H1 (cell line): ENCODE measurements at regions not wholly inside any gene's neighbourhood (a gene's known extent, or its start where the extent isn't known, plus 50 kb on each side); places are given as distances from the start of the nearest gene placed in this dataset.

ENCODE experiments used
- CTCF ChIA-PET: fragments of 300-600 bp; sonication (Branson Sonifier 250); formaldehyde crosslinking; loops from one replicate; lab custom pipeline; 2021; ENCODE audit not compliant: partially characterized antibody; lab: Charles Lee
- POLR2A ChIA-PET: fragments of 300-600 bp; sonication (Branson Sonifier 250); formaldehyde crosslinking; loops from one replicate; lab custom pipeline; 2021; ENCODE audit warnings: inconsistent platforms; ENCODE audit not compliant: partially characterized antibody; lab: Charles Lee
- DNase-seq, 2 experiments: peaks; one replicate each; pipeline versions ENCODE4 v3.0.0 to v3.0.0-alpha.2; 2010 to 2022; ENCODE audit warnings: low spot score in 2 of 2, low read depth in 1 of 2, mixed read lengths in 1 of 2
- FAIRE-seq: peaks from 2 replicates; lab custom pipeline; 2011; peaks lifted over from hg19 to GRCh38; lab: Jason Lieb, UNC
- H2AFZ ChIP-seq: 2 replicates; pipeline ENCODE4 v1.8.1; 2012; ENCODE audit warnings: low read length, inconsistent platforms
- H2AK5ac ChIP-seq: 2 replicates; pipeline ENCODE4 v1.6.1; 2013; ENCODE audit warnings: low read depth, low read length
- H2BK120ac ChIP-seq: replicated peaks from 2 replicates; pipeline ENCODE3; 2013; ENCODE audit warnings: low read depth, low read length, inconsistent platforms
- H2BK12ac ChIP-seq: 2 replicates; pipeline ENCODE4 v1.6.1; 2013; ENCODE audit warnings: low read depth, low read length
- H2BK15ac ChIP-seq: 2 replicates; pipeline ENCODE4 v1.6.1; 2013; ENCODE audit warnings: low read length
- H2BK20ac ChIP-seq: 2 replicates; pipeline ENCODE4 v1.6.1; 2013; ENCODE audit warnings: low read length
- H2BK5ac ChIP-seq: 2 replicates; pipeline ENCODE4 v1.6.1; 2013; ENCODE audit warnings: low read depth, low read length
- H3K14ac ChIP-seq: 2 replicates; pipeline ENCODE4 v1.6.1; 2013; ENCODE audit warnings: inconsistent platforms; ENCODE audit not compliant: insufficient read length
- H3K18ac ChIP-seq: 2 replicates; pipeline ENCODE4 v1.6.1; 2013; ENCODE audit warnings: low read length; ENCODE audit errors: extremely low read depth
- H3K23ac ChIP-seq: 2 replicates; pipeline ENCODE4 v1.6.1; 2013; ENCODE audit warnings: inconsistent platforms; ENCODE audit not compliant: insufficient read length
- H3K23me2 ChIP-seq: 2 replicates; pipeline ENCODE4 v1.6.1; 2013; ENCODE audit warnings: low read depth, low read length
- H3K27ac ChIP-seq: 2 replicates; pipeline ENCODE4 v1.6.1; 2011; ENCODE audit warnings: low read depth, low read length, inconsistent platforms
- H3K27me3 ChIP-seq, 4 experiments: replicated peaks in 1 of 4; 1 replicate in 1 of 4; 2 replicates in 3 of 4; pipeline versions ENCODE4 v1.6.1 to v1.8.1; 2011 to 2013; ENCODE audit warnings: low read length in 3 of 4, mild to moderate bottlenecking in 3 of 4, inconsistent platforms in 2 of 4, mixed read lengths in 2 of 4, moderate library complexity in 1 of 4; ENCODE audit not compliant: control insufficient read depth in 3 of 4, insufficient read depth in 3 of 4; ENCODE audit errors: extremely low read depth in 1 of 4
- H3K36me3 ChIP-seq, 4 experiments: 2 replicates each; pipeline versions ENCODE4 v1.6.1 to v1.8.1; 2011 to 2013; ENCODE audit warnings: mild to moderate bottlenecking in 4 of 4, low read length in 3 of 4, moderate library complexity in 2 of 4, control low read depth in 1 of 4, inconsistent platforms in 1 of 4; ENCODE audit not compliant: insufficient read depth in 4 of 4, control insufficient read depth in 2 of 4
- H3K4ac ChIP-seq: replicated peaks from 2 replicates; pipeline ENCODE3; 2013; ENCODE audit warnings: low read length, low read depth, mixed read lengths, inconsistent platforms; ENCODE audit not compliant: insufficient read length
- H3K4me1 ChIP-seq, 4 experiments: replicated peaks in 1 of 4; 1 replicate in 1 of 4; 2 replicates in 3 of 4; pipeline versions ENCODE4 v1.6.1 to v1.8.1; 2011 to 2013; ENCODE audit warnings: low read length in 3 of 4, inconsistent platforms in 2 of 4, mixed read lengths in 1 of 4; ENCODE audit not compliant: insufficient read depth in 4 of 4, control insufficient read depth in 3 of 4
- H3K4me2 ChIP-seq, 2 experiments: 2 replicates each; pipeline versions ENCODE4 v1.6.1 to v1.8.1; 2011 to 2013; ENCODE audit warnings: low read depth in 2 of 2, low read length in 2 of 2, control low read depth in 1 of 2, inconsistent platforms in 1 of 2, mild to moderate bottlenecking in 1 of 2; ENCODE audit not compliant: insufficient read depth in 1 of 2
- H3K4me3 ChIP-seq, 4 experiments: fragments of 200-600, 300-600 bp in 1 of 4; sonication (generic), shearing (Covaris generic), sonication (Bioruptor Twin) in 1 of 4; 2 replicates each; pipeline versions ENCODE4 v1.5.1 to v1.8.1; 2011 to 2016; ENCODE audit warnings: low read length in 4 of 4, low read depth in 3 of 4, control low read depth in 2 of 4, inconsistent platforms in 2 of 4, mild to moderate bottlenecking in 2 of 4, mixed read lengths in 1 of 4, moderate library complexity in 1 of 4; ENCODE audit not compliant: insufficient read depth in 2 of 4; ENCODE audit errors: extremely low read depth in 1 of 4
- H3K56ac ChIP-seq: replicated peaks from 2 replicates; pipeline ENCODE3; 2013; ENCODE audit warnings: low read depth, mild to moderate bottlenecking, mixed read lengths, low read length, inconsistent platforms; ENCODE audit not compliant: insufficient read length
- H3K79me1 ChIP-seq: 2 replicates; pipeline ENCODE4 v1.6.1; 2013; ENCODE audit warnings: low read depth, low read length, control low read depth
- H3K79me2 ChIP-seq, 2 experiments: 2 replicates each; pipeline versions ENCODE4 v1.6.1 to v1.8.1; 2012 to 2013; ENCODE audit warnings: low read length in 2 of 2, mild to moderate bottlenecking in 2 of 2, inconsistent platforms in 1 of 2; ENCODE audit not compliant: insufficient read depth in 2 of 2, control insufficient read depth in 1 of 2
- H3K9ac ChIP-seq, 4 experiments: replicated peaks in 1 of 4; 1 replicate in 1 of 4; 2 replicates in 3 of 4; pipeline versions ENCODE4 v1.6.1 to v1.8.1; 2011 to 2013; ENCODE audit warnings: low read depth in 3 of 4, low read length in 3 of 4, control low read depth in 2 of 4, mild to moderate bottlenecking in 2 of 4, moderate library complexity in 2 of 4, inconsistent platforms in 1 of 4; ENCODE audit errors: extremely low read depth in 1 of 4
- H3K9me3 ChIP-seq, 2 experiments: 2 replicates each; pipeline versions ENCODE4 v1.6.1 to v1.8.1; 2012 to 2013; ENCODE audit warnings: mild to moderate bottlenecking in 2 of 2, moderate library complexity in 2 of 2, control low read depth in 1 of 2, inconsistent platforms in 1 of 2, low read depth in 1 of 2, low read length in 1 of 2, mixed read lengths in 1 of 2; ENCODE audit not compliant: insufficient read depth in 2 of 2
- H4K20me1 ChIP-seq, 2 experiments: replicated peaks in 1 of 2; 2 replicates each; pipeline versions ENCODE3 to v1.8.1; 2011 to 2013; ENCODE audit warnings: inconsistent platforms in 2 of 2, low read length in 2 of 2, mild to moderate bottlenecking in 1 of 2; ENCODE audit not compliant: insufficient read depth in 2 of 2, control insufficient read depth in 1 of 2
- H4K5ac ChIP-seq: 2 replicates; pipeline ENCODE4 v1.6.1; 2013; ENCODE audit warnings: low read length, low read depth, mixed read lengths, inconsistent platforms; ENCODE audit not compliant: insufficient read length
- H4K8ac ChIP-seq: 2 replicates; pipeline ENCODE4 v1.8.0; 2013; ENCODE audit warnings: mild to moderate bottlenecking, moderate library complexity, low read length, inconsistent platforms; ENCODE audit not compliant: insufficient read depth; ENCODE audit errors: extremely low read depth
- H4K91ac ChIP-seq: replicated peaks from 2 replicates; pipeline ENCODE3; 2013; ENCODE audit warnings: low read length, mixed read lengths, inconsistent platforms; ENCODE audit not compliant: insufficient read length
- JUN ChIP-seq: IDR thresholded peaks from 2 replicates; pipeline ENCODE4 v1.6.1; 2011; ENCODE audit warnings: low read depth, mild to moderate bottlenecking, improper control_type of control experiment, low read length
- PHF8 ChIP-seq: fragments of 200-600 bp; sonication (generic); conservative IDR thresholded peaks from 2 replicates; pipeline ENCODE4 v1.7.1; 2012; ENCODE audit warnings: low read depth, mild to moderate bottlenecking, inconsistent platforms, low read length, moderate library complexity
- SIRT6 ChIP-seq: IDR thresholded peaks from one replicate; pipeline ENCODE4 v1.7.1; 2012; ENCODE audit warnings: low read length, inconsistent platforms
- SP4 ChIP-seq: IDR thresholded peaks from 2 replicates; pipeline ENCODE4 v1.6.1; 2012; ENCODE audit warnings: low read length, inconsistent platforms
- YY1 ChIP-seq: IDR thresholded peaks from 2 replicates; pipeline ENCODE4 v1.6.1; 2011; ENCODE audit warnings: low read depth, mild to moderate bottlenecking, low read length
- WGBS, 2 experiments: shearing (Covaris generic) in 1 of 2; methylation state at CpG; one replicate each; pipeline versions ENCODE4 v1.1.6 to v1.1.7; 2013 to 2015; ENCODE audit warnings: low lambda C conversion rate in 2 of 2, mixed read lengths in 2 of 2, inconsistent platforms in 1 of 2, low coverage in 1 of 2, missing lambda C conversion rate in 1 of 2; ENCODE audit not compliant: insufficient replicate concordance in 2 of 2, insufficient coverage in 1 of 2, insufficient read length in 1 of 2; ENCODE audit errors: extremely low coverage in 1 of 2, missing lambda C conversion rate in 1 of 2; 5-methylcytosine and 5-hydroxymethylcytosine counted together

- Histone ChIP-seq H2BK5ac (no peak overlapping the region), H3K4me2 (no peak overlapping the region), H3K36me3 (no peaks in the 10 kb centered on the region; a peak in 2 of 8 replicates), H2BK15ac (no peak overlapping the region), H3K27me3 (no peaks in the 10 kb centered on the region), H3K23ac (no peak overlapping the region), H2BK20ac (no peak overlapping the region), H3K9ac (no peak overlapping the region), H3K4me3 (no peak overlapping the region), H3K4ac (no peak overlapping the region), H2BK120ac (no peak overlapping the region), H3K23me2 (no peaks in the 10 kb centered on the region), H4K5ac (no peak overlapping the region), H3K79me2 (peaks cover 0 to 7% of the 10 kb centered on the region in 2 experiments; a peak in 1 of 4 replicates), H3K56ac (no peak overlapping the region), H3K14ac (no peak overlapping the region), H3K79me1 (no peaks in the 10 kb centered on the region), H3K18ac (no peak overlapping the region), H3K27ac (no peak overlapping the region), H4K91ac (no peak overlapping the region), H4K20me1 (peaks cover 0 to 4% of the 10 kb centered on the region in 2 experiments), H2AK5ac (no peak overlapping the region), H2BK12ac (no peak overlapping the region), H4K8ac (no peak overlapping the region), H3K4me1 (peaks cover 0 to 8% (median 2%) of the 10 kb centered on the region in 4 experiments; a peak in 2 of 7 replicates), H2AFZ (no peak overlapping the region), H3K9me3 (no peaks in the 10 kb centered on the region)
- DNase-seq (no peak), FAIRE-seq (no peak)
- 91% methylated on average over 3 of the region's 3 CpGs; no CpG with 5 or more reads in 1 of the 2 experiments for WGBS, 2 experiments
- CTCF ChIA-PET: interaction anchor here (0.8 kb wide), 2 partner anchors 10 to 227 kb away, joined by 3 read pairs; no protein-coding TSS in a partner anchor
- TF ChIP-seq SIRT6: no peak
- TF ChIP-seq YY1: no peak
- TF ChIP-seq PHF8: no peak
- no peak for TF ChIP-seq JUN
- no peak for TF ChIP-seq SP4
- POLR2A ChIA-PET: no interaction called here
These were observed 251.6 kb upstream of the MKLN1 start for GRCh38 chr7:131076032-131076431.
